Activated naive CD4-positive, alpha-beta T cell treated with anti-CD3 and anti-CD28 coated beads, Interleukin-2, amount 50 U/mL, for 72 hours (primary cell): ENCODE measurements at regions not wholly inside any gene's neighbourhood (a gene's known extent, or its start where the extent isn't known, plus 50 kb on each side); places are given as distances from the start of the nearest gene placed in this dataset.

Experiments
- ATAC-seq, 2 donors: fragments of 150-1000 bp; cut with Tn5 transposase; 2 replicates each; pipeline ENCODE4 v1.10.0; 2021; ENCODE audit warnings: mild to moderate bottlenecking in 2 of 2, moderate library complexity in 2 of 2
- DNase-seq, 2 donors: peaks; one replicate each; pipeline ENCODE4 v3.0.0; 2021 to 2022; ENCODE audit warnings: low spot score in 2 of 2
- H3K27ac Mint-ChIP-seq, 2 donors: one replicate each; pipeline ENCODE4 v1.8.0; 2022; ENCODE audit warnings: mild to moderate bottlenecking in 2 of 2, mixed read lengths in 2 of 2
- H3K36me3 Mint-ChIP-seq, 2 donors: one replicate each; pipeline ENCODE4 v1.8.0; 2022; ENCODE audit warnings: mixed read lengths in 2 of 2
- H3K9me3 Mint-ChIP-seq, 2 donors: one replicate each; pipeline ENCODE4 v1.8.0; 2022; ENCODE audit warnings: mixed read lengths in 2 of 2

DNA sequence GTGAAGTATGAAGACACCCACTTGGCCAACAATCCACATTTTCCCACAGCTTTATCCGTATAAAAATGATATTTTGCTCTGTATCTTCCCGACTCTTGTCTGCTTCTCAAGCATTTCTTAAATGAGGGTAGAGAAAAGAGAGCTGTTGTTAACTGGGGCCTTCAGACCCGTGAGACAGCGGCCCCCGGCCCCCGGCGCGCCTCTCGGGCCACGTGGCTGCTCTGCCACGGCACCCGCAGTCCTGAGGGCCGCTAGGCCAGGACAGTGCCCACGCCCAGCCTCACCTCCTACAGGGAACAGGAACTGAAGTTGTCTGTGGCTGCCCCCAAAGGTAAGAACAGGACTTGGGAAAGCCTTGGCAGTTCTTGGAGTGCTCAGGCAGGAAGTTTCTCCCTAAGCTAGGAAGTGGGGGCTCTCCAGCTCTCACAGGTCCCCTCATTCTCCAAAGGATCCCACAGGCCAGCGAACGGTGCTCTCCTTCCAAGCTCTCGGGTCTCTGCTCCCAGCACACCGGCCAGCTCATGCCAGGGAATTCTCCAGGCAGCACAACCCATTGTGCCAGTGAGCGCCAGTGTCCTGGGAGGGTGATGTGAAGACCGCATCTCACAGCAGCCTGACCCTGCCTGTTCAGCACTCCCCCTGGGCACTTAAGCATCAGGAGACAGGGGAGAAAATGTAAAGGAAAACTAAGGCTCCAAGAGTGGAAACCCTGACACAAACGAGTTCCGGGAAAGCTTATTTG, 230.3 kb upstream of the PFKP start:
- ATAC-seq, result no peak
- Mint-ChIP-seq H3K9me3 (no peaks in the 10 kb centered on the region), H3K27ac (no peak overlapping the region), H3K36me3 (no peaks in the 10 kb centered on the region)
- DNase-seq, result no peak

DNA sequence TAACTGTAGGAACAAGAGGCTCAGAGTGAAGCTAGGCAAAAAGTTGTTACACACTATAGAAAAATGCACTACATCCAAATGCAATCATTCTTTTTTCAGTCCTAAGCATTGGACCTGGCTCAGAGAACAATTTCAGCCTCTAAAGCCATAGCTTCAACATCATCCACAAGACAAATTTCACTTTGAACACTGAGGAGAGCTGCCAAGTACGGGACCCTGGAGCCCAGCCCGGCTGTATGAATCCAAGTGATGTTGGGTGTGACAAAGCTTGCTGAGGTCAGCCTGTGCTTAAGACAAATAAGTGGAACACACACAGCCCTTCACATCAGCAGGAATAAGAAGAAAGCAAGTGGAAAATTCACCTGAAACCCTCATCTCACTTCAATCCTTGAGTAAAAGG, 233.1 kb upstream of the PFKP start:
- Mint-ChIP-seq H3K27ac (no peak overlapping the region), H3K36me3 (no peaks in the 10 kb centered on the region), H3K9me3 (no peaks in the 10 kb centered on the region)
- ATAC-seq (no peak), DNase-seq (no peak)

DNA sequence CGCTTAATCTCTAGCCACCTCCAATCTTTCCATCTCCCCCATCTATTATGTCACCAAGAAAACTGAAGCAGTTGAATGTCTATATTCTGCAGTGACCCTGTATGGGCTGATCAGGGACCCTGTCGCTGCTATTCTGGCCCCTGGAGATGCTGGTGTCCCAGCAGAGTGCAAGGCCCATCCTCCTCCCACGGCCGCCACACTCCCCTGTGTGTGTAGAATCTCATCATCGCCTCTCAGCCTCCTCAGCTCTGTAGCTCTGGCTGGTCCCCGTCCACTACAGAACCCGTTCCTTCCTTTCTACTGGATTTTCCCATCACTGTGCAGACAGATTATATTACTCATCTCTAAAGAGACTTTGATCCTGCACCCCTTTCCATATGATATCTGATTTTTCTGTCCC, 235.8 kb upstream of the PFKP start:
- no peaks in the 10 kb centered on the region for H3K36me3 Mint-ChIP-seq
- ATAC-seq (no peak), DNase-seq (no peak)
- no peak overlapping the region for H3K27ac Mint-ChIP-seq
- H3K9me3 Mint-ChIP-seq, result no peaks in the 10 kb centered on the region

DNA sequence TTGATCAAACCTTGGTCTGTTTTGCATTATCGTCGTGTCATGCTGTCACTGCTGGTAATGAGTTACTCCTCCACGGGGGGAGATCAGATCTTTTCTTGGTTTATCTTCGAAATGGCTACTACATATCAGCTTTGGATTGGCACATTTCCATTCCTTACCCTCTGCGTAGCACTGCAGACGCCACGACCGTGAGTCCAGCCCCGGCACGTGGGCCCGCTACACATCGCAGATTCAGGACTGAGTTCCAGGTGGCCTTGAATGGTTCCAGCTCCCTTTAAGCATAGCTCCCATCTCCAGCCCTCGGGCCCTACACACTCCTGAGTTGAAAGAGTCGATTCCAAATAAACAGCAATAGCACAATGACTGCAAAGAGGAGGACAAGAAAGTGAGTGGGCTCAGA, 238.6 kb upstream of the PFKP start:
- H3K27ac Mint-ChIP-seq, result no peak overlapping the region
- H3K9me3 Mint-ChIP-seq, result no peaks in the 10 kb centered on the region
- H3K36me3 Mint-ChIP-seq, result no peaks in the 10 kb centered on the region
- DNase-seq, result no peak
- ATAC-seq, result no peak

GRCh38 chr10:2826675-2827074, 240.7 kb upstream of the PFKP start:
- H3K9me3 Mint-ChIP-seq, result no peaks in the 10 kb centered on the region
- H3K36me3 Mint-ChIP-seq, result no peaks in the 10 kb centered on the region
- no peak for DNase-seq
- no peak overlapping the region for H3K27ac Mint-ChIP-seq
- ATAC-seq, result no peak

GRCh38 chr10:2825841-2826240, 241.5 kb upstream of the PFKP start:
- DNase-seq, result no peak
- no peak for ATAC-seq
- Mint-ChIP-seq H3K36me3 (no peaks in the 10 kb centered on the region), H3K9me3 (no peaks in the 10 kb centered on the region), H3K27ac (peak overlapping the region in 1 of 2 donors; percentile 69)

DNA sequence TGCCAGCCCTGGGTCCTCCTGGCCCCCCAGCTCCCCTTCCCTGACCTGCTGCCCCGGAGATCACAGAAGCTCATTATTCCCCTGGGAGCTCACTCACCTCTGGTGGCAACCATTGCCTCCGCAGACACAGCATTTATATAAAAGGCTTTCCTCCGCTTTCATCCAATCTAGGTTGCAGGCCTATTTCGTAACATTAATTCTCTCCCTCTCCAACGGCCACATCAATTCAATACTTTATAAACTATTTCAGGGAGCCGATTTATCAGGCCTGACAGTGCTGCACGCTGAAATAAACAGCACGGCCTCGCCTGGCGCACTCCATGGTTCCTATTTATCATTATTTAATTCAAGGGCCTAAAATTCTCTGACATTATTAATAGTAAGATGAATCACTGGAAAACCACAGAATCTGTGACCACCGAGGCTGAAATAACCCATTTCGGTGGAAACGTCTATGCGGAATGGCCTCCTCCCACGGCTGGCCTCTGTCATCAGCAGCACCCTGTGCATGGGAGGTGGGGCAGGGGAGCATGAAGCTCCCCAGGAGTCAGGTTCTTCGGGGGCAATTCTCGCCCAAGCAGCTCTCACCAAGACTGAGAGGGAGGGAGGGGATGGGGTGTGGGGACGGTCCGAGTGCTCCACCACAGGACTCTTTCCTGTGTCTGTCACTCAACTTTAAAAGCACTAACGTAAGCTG, 249.3 kb upstream of the PFKP start:
- Mint-ChIP-seq H3K36me3 (no peaks in the 10 kb centered on the region), H3K9me3 (no peaks in the 10 kb centered on the region), H3K27ac (no peak overlapping the region)
- ATAC-seq (no peak), DNase-seq (no peak)

DNA sequence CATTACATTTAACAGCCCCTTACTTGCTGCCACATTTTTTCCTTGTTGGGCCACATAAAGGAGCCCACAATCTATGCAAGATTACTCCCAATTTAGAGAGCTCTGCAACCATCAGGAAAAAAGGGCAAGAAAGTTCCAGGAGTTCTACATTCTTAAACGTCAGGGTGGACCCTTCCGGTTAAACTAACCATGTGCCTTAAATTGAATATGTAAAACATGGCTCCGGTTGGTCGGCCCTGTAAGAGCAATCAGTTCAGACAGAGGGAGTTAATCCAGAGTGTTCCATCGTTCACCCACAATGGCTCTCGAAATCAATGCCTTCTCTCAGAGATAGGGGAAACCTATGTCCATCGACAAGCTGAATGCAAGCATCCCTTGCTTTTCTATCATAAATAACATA, 253.7 kb upstream of the PFKP start:
- DNase-seq, result no peak
- Mint-ChIP-seq H3K27ac (no peak overlapping the region), H3K36me3 (no peaks in the 10 kb centered on the region), H3K9me3 (peaks cover 4% of the 10 kb centered on the region in 2 donors)
- no peak for ATAC-seq

- Mint-ChIP-seq H3K27ac (no peak overlapping the region), H3K9me3 (peaks cover 4% of the 10 kb centered on the region in 2 donors), H3K36me3 (no peaks in the 10 kb centered on the region)
- ATAC-seq, result no peak
- no peak for DNase-seq
These were observed 254.1 kb upstream of the PFKP start for GRCh38 chr10:2813286-2813685.

GRCh38 chr10:2812631-2813030, 254.7 kb upstream of the PFKP start:
- DNase-seq (no peak), ATAC-seq (no peak)
- H3K9me3 Mint-ChIP-seq, result peaks cover 4 to 7% of the 10 kb centered on the region in 2 donors
- H3K27ac Mint-ChIP-seq, result no peak overlapping the region
- H3K36me3 Mint-ChIP-seq, result no peaks in the 10 kb centered on the region

GRCh38 chr10:2800178-2800577, 267.2 kb upstream of the PFKP start:
- DNase-seq (no peak), ATAC-seq (no peak)
- Mint-ChIP-seq H3K9me3 (peaks cover 0 to 6% of the 10 kb centered on the region in 2 donors), H3K27ac (no peak overlapping the region), H3K36me3 (no peaks in the 10 kb centered on the region)

- H3K9me3 Mint-ChIP-seq, result peaks cover 8 to 13% of the 10 kb centered on the region in 2 donors
- no peak overlapping the region for H3K27ac Mint-ChIP-seq
- DNase-seq (no peak), ATAC-seq (no peak)
- H3K36me3 Mint-ChIP-seq, result peaks cover 0 to 7% of the 10 kb centered on the region in 2 donors
These were observed 268.9 kb upstream of the PFKP start for GRCh38 chr10:2798336-2799022.

- H3K9me3 Mint-ChIP-seq, result peaks cover 8% of the 10 kb centered on the region in 2 donors
- no peak for DNase-seq
- H3K27ac Mint-ChIP-seq, result no peak overlapping the region
- peak; percentile 36 to 74 for ATAC-seq
- H3K36me3 Mint-ChIP-seq, result peaks cover 0 to 9% of the 10 kb centered on the region in 2 donors
These were observed 275.4 kb upstream of the PFKP start for GRCh38 chr10:2791774-2792443.

DNA sequence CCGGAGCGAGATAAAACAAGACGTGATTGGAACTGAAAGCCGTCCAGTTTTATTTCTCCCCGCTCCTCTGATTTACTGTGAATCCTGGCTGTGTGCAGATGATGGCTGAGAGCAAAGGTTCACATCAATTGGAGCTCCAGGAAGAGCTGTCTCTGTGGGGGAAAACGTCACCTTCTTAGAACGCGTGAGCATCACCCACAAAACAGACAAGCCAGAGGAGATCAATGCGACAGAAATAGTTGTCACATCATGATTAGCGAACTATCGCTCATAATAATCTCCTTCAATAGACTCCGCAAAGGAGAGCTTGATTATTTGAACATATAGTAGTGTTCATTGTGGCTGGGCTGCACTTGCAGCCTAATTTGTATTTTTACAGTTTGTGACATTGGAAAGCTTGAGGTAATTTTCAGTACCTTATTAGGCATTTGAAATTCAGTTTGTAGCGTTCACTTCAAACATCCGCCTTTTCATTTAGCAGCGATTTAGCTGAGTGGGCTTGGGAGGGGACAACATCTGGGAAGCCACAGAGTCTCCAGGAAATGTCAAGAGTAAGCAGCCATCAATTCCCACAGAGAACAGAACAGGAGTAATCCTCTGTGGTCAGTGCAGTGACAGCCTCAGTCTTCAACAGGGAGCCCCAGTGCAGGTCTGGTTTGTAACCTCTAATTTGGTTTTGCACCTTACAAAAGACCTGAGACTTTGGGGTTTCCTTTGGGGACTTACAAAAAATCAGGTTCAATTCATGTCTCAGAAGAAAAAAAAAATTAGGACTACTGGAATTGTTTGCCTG, 276.8 kb upstream of the PFKP start:
- ATAC-seq (no peak), DNase-seq (no peak)
- H3K9me3 Mint-ChIP-seq, result peaks cover 8% of the 10 kb centered on the region in 2 donors
- no peak overlapping the region for H3K27ac Mint-ChIP-seq
- peaks cover 0 to 9% of the 10 kb centered on the region in 2 donors for H3K36me3 Mint-ChIP-seq

DNA sequence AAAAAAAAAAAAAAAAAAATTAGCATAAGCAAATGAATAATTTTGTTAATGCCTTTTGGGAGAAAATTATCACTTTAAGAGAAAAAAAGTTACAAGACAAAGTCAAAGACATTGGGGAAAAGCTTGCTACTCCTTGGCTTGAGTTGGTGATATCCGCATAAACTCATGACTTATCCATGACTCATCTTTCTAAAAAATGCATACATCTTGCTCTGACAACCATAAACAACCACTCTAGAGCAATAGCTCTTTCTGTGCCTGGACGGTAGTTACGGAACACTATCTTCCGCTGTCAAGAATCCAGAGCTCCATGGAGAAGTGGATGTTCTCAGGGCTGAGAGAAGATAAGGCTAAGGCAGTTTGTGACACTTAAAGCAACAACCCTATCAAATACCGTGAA, 281.1 kb upstream of the PFKP start:
- Mint-ChIP-seq H3K36me3 (no peaks in the 10 kb centered on the region), H3K27ac (no peak overlapping the region), H3K9me3 (peaks cover 0 to 8% of the 10 kb centered on the region in 2 donors)
- no peak for ATAC-seq
- DNase-seq, result no peak

- H3K36me3 Mint-ChIP-seq, result no peaks in the 10 kb centered on the region
- no peak overlapping the region for H3K27ac Mint-ChIP-seq
- H3K9me3 Mint-ChIP-seq, result peaks cover 0 to 8% of the 10 kb centered on the region in 2 donors
- ATAC-seq (no peak), DNase-seq (no peak)
These were observed 282.6 kb upstream of the PFKP start for GRCh38 chr10:2784766-2785165.
